D721Med (cell line): ENCODE measurements at regions not wholly inside any gene's neighbourhood (a gene's known extent, or its start where the extent isn't known, plus 50 kb on each side); places are given as distances from the start of the nearest gene placed in this dataset.

ENCODE experiments used
- DNase-seq: peaks from one replicate; pipeline ENCODE4 v3.0.0; 2011; ENCODE audit warnings: low spot score; ENCODE audit not compliant: insufficient read length
- FAIRE-seq: peaks from 2 replicates; lab custom pipeline; 2011; peaks lifted over from hg19 to GRCh38; lab: Jason Lieb, UNC
- TF ChIP-seq, protein P1 (sequence below): IDR thresholded peaks from 2 replicates; pipeline ENCODE4 v1.5.1; 2012; ENCODE audit warnings: mild to moderate bottlenecking, control low read depth; ENCODE audit not compliant: insufficient read depth; ENCODE audit errors: missing control alignments

- FAIRE-seq (no peak), DNase-seq (no peak)
- TF ChIP-seq, protein P1, sequence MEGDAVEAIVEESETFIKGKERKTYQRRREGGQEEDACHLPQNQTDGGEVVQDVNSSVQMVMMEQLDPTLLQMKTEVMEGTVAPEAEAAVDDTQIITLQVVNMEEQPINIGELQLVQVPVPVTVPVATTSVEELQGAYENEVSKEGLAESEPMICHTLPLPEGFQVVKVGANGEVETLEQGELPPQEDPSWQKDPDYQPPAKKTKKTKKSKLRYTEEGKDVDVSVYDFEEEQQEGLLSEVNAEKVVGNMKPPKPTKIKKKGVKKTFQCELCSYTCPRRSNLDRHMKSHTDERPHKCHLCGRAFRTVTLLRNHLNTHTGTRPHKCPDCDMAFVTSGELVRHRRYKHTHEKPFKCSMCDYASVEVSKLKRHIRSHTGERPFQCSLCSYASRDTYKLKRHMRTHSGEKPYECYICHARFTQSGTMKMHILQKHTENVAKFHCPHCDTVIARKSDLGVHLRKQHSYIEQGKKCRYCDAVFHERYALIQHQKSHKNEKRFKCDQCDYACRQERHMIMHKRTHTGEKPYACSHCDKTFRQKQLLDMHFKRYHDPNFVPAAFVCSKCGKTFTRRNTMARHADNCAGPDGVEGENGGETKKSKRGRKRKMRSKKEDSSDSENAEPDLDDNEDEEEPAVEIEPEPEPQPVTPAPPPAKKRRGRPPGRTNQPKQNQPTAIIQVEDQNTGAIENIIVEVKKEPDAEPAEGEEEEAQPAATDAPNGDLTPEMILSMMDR: no peak
Measured at GRCh38 chr13:21228738-21229137, 52.3 kb downstream of the MRPL57 start.

DNA sequence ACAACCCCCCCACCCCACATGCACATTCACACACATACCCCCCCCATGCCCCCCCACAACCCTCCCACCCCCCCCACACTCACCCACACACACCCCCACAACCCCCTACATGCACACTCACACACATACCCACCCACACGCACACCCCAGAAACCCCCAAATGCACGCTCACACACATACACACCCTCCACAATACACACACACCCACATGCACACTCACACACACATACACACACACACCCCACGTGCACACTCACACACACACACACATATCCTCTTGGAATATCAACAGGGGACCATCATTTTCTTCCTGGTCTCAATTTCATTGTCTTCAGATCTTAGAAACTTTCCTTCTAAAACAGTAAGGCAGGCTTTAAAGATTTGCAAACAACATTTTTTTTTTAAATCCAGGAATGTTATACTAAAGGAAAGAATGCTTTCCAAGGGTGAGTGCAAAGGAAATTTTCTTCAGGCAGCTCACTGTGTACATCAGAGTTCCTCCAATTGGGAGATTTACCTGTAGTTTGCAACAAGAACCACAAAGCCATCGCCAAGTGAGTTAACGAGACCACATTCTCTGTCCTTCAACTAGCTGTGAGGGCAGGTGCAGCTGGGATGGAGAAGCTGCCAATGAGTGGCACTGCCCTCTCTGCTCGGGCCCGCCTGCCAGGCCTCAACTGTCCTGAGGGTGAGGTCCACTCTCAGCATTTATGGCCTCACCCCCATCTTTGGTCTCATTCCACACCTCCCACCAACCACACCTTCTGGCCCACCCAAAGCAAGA is 53.0 kb downstream of the MRPL57 start:
- TF ChIP-seq, protein P1: no peak
- DNase-seq (no peak), FAIRE-seq (no peak)

DNA sequence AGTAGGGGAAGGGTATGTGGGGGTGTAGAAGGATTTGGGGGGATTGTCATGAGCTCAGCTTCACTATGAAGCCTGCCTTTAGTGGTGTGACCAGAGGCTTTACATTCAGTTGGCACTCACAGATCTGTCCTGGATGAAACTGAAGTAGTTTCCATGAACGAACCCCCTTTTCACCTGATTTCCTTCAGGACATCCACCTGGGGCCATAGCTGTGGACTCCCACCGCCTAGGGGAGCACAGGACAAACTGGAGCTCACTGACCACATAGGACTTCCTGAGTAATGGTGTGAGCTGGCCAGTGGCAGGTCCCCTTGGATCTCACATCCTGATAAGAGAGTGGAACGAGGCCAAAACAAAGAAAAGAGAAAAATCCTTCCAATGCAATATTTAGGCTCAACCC is 54.1 kb downstream of the MRPL57 start:
- FAIRE-seq (no peak), DNase-seq (no peak)
- TF ChIP-seq, protein P1: no peak

GRCh38 chr13:21231426-21231940 is 55.0 kb downstream of the MRPL57 start:
- FAIRE-seq: no peak
- TF ChIP-seq, protein P1: no peak
- no peak for DNase-seq

DNA sequence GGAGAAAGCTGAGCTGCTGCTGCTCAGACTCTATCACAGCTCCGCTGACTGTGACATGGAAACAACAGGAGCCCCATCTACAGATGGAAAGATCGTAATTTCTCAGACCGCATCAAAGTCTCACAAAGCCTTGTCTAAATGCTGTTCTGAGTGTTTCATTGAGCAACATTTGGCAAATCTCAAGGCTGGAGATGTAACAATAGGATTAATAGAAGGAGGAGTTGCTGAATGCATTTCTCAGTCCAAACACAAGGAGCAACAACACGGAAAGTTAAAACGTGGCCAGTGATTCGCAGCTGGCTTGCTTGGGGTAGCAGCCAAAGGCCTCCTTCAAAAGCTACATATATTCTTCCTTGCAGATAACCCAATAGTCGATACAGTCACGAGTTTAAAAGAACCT is 55.7 kb downstream of the MRPL57 start:
- FAIRE-seq (no peak), DNase-seq (no peak)
- TF ChIP-seq, protein P1: no peak

DNA sequence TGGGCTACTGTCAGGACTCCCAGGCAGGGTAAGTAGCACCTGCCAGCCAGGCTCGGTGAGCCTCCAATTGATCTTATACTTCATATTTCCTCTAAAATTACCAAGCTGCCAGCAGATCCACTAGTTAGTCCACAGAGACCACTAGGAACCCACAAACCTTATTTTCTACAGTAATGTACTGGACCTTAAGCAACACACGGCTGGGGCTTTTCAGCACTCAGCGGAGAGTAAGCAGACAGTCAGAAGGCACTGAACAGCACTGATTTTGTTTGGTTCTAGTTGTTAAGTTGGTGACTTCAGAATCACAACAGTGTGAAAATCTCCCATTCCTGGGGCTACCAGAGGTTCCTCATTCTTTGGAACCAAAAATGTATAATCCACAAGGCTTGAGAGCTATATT is 56.1 kb downstream of the MRPL57 start:
- no peak for DNase-seq
- FAIRE-seq: no peak

More for the DNA sequence above, 56.1 kb downstream of the MRPL57 start:
- TF ChIP-seq, protein P1: no peak
